RWPE2 (cell line): ENCODE measurements at regions not wholly inside any gene's neighbourhood (a gene's known extent, or its start where the extent isn't known, plus 50 kb on each side); places are given as distances from the start of the nearest gene placed in this dataset.
"Not testable (repeated sequence)": the region's sequence is repeated elsewhere in the genome, so short reads cannot be mapped to it uniquely, and the experiment has no call there.

Experiments
- ATAC-seq: fragments of 200-7000 bp; cut with Tn5 transposase; 3 replicates; pipeline ENCODE4 v1.9.1; 2021; ENCODE audit warnings: low read depth
- DNase-seq: peaks from one replicate; pipeline ENCODE4 v3.0.0-alpha.2; 2020; ENCODE audit warnings: low spot score
- H3K27ac ChIP-seq: fragments of 450-650 bp; 2 replicates; pipeline ENCODE4 v1.5.1; 2017; ENCODE audit warnings: mild to moderate bottlenecking; ENCODE audit not compliant: poor library complexity, severe bottlenecking
- H3K27me3 ChIP-seq: fragments of 250-450 bp; sonication (Bioruptor Pico); 2 replicates; pipeline ENCODE4 v1.5.1; 2021; ENCODE audit warnings: mild to moderate bottlenecking, moderate library complexity; ENCODE audit not compliant: insufficient read depth, poor library complexity, severe bottlenecking
- H3K36me3 ChIP-seq: fragments of 250-450 bp; sonication (Bioruptor Pico); 2 replicates; pipeline ENCODE4 v1.5.1; 2020; ENCODE audit warnings: low read depth, mild to moderate bottlenecking, moderate library complexity
- H3K4me1 ChIP-seq: fragments of 250-450 bp; sonication (Bioruptor Pico); 2 replicates; pipeline ENCODE4 v1.5.1; 2021; ENCODE audit warnings: mild to moderate bottlenecking, moderate library complexity; ENCODE audit not compliant: insufficient read depth, poor library complexity, severe bottlenecking
- H3K4me3 ChIP-seq: fragments of 250-450 bp; sonication (Bioruptor Pico); 2 replicates; pipeline ENCODE4 v1.5.1; 2021; ENCODE audit warnings: mild to moderate bottlenecking, moderate library complexity; ENCODE audit not compliant: severe bottlenecking
- H3K9me3 ChIP-seq: fragments of 250-450 bp; sonication (Bioruptor Pico); 2 replicates; pipeline ENCODE4 v1.5.1; 2021; ENCODE audit warnings: mild to moderate bottlenecking, moderate library complexity; ENCODE audit not compliant: severe bottlenecking
- TF ChIP-seq, protein P1 (sequence below): fragments of 450-650 bp; IDR thresholded peaks from one replicate; pipeline ENCODE4 v1.5.1; 2017; ENCODE audit warnings: mild to moderate bottlenecking, moderate library complexity; ENCODE audit not compliant: poor library complexity, severe bottlenecking

GRCh38 chr3:105284876-105285275 lies 81.8 kb upstream of the ALCAM start:
- TF ChIP-seq, protein P1, sequence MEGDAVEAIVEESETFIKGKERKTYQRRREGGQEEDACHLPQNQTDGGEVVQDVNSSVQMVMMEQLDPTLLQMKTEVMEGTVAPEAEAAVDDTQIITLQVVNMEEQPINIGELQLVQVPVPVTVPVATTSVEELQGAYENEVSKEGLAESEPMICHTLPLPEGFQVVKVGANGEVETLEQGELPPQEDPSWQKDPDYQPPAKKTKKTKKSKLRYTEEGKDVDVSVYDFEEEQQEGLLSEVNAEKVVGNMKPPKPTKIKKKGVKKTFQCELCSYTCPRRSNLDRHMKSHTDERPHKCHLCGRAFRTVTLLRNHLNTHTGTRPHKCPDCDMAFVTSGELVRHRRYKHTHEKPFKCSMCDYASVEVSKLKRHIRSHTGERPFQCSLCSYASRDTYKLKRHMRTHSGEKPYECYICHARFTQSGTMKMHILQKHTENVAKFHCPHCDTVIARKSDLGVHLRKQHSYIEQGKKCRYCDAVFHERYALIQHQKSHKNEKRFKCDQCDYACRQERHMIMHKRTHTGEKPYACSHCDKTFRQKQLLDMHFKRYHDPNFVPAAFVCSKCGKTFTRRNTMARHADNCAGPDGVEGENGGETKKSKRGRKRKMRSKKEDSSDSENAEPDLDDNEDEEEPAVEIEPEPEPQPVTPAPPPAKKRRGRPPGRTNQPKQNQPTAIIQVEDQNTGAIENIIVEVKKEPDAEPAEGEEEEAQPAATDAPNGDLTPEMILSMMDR: no peak
- Histone ChIP-seq H3K36me3 (no peaks in the 10 kb centered on the region), H3K27ac (peak overlapping the region; percentile 31), H3K27me3 (no peaks in the 10 kb centered on the region), H3K4me3 (no peak overlapping the region), H3K9me3 (no peaks in the 10 kb centered on the region), H3K4me1 (peaks cover 15% of the 10 kb centered on the region)
- DNase-seq (no peak), ATAC-seq (no peak)

GRCh38 chr3:105285653-105286241 lies 81.0 kb upstream of the ALCAM start:
- Histone ChIP-seq H3K36me3 (no peaks in the 10 kb centered on the region), H3K27me3 (no peaks in the 10 kb centered on the region), H3K9me3 (no peaks in the 10 kb centered on the region), H3K27ac (peak overlapping the region; percentile 31), H3K4me3 (no peak overlapping the region), H3K4me1 (peaks cover 15% of the 10 kb centered on the region)
- ATAC-seq (peak; percentile 80), DNase-seq (no peak)
- TF ChIP-seq, protein P1: no peak

GRCh38 chr3:105293441-105293840 lies 73.3 kb upstream of the ALCAM start:
- no peaks in the 10 kb centered on the region for H3K9me3 ChIP-seq
- H3K4me3 ChIP-seq: no peak overlapping the region
- ATAC-seq (no peak), DNase-seq (no peak)
- TF ChIP-seq, protein P1: no peak
- H3K27ac ChIP-seq: no peak overlapping the region
- no peaks in the 10 kb centered on the region for H3K27me3 ChIP-seq
- peaks cover 7% of the 10 kb centered on the region for H3K4me1 ChIP-seq
- no peaks in the 10 kb centered on the region for H3K36me3 ChIP-seq

DNA sequence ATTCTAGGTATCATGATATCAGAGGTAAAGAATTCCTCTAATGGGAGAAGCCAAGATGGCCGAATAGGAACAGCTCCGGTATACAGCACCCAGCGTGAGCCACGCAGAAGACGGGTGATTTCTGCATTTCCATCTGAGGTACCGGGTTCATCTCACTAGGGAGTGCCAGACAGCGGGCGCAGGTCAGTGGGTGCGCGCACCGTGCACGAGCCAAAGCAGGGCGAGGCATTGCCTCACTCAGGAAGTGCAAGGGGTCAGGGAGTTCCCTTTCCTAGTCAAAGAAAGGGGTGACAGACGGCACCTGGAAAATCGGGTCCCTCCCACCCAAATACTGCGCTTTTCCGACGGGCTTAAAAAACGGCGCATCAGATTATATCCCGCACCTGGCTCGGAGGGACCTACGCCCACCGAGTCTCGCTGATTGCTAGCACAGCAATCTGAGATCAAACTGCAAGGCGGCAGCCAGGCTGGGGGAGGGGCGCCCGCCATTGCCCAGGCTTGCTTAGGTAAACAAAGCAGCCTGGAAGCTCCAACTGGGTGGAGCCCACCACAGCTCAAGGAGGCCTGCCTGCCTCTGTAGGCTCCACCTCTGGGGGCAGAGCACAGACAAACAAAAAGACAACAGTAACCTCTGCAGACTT lies 70.4 kb upstream of the ALCAM start:
- not testable (repeated sequence) for H3K4me1 ChIP-seq, H3K9me3 ChIP-seq, H3K4me3 ChIP-seq, H3K27ac ChIP-seq, H3K27me3 ChIP-seq, H3K36me3 ChIP-seq, DNase-seq, ATAC-seq

DNA sequence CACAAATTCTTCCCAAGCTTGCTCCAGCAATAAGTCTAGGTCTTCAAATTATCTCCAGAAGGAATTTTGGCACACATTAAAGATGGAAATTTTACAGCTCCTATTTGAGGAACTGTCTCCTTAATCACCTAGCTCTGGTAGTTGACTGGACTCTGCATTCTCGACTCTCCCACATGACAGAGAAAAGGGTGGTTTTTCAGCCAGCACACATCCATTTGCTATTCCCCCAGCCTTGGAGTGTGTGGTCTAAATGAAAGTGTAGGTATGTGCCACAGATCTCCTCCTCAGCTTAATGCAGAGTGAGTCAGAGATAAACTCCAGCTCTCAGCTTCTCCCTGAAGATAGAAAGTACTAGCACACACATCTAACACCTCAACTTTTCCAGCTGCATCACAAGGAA lies 62.2 kb upstream of the ALCAM start:
- Histone ChIP-seq H3K4me3 (no peak overlapping the region), H3K27me3 (no peaks in the 10 kb centered on the region), H3K36me3 (no peaks in the 10 kb centered on the region), H3K9me3 (no peaks in the 10 kb centered on the region), H3K27ac (no peak overlapping the region), H3K4me1 (no peaks in the 10 kb centered on the region)
- DNase-seq (no peak), ATAC-seq (no peak)
- TF ChIP-seq, protein P1: no peak
